ENCODE measurements at regions not wholly inside any gene's neighbourhood (a gene's known extent, or its start where the extent isn't known, plus 50 kb on each side); places are given as distances from the start of the nearest gene placed in this dataset.

DNA sequence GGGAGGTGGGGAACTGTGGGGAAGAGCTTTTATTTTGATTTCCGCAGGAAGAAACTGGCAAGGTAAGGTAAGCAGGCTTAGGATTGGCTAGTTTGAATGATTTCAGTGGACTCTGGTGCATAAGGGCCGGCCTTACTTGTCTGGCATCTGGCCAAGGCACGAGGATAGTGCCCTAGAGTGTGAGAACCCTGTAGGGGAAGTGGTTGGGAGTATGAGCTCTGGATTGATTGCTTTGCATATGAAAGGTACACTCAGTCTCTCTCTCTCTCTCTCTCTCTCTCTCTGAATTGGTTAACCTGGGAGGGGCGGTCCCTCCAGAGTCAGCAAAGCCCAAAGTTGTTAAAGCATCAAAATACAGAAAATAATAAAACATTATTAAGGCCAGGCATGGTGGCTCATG is 463.0 kb downstream of the SIPA1L2 start:
- TF ChIP-seq CTCF (IDR thresholded peaks at IDR 0.05), result no peak
- no peak for TF ChIP-seq ZFX (IDR thresholded peaks at IDR 0.05; ENCODE audit: borderline replicate concordance)

All from 22Rv1 (cell line).